Prostate gland (tissue), 2 donors: ENCODE measurements at regions not wholly inside any gene's neighbourhood (a gene's known extent, or its start where the extent isn't known, plus 50 kb on each side); places are given as distances from the start of the nearest gene placed in this dataset.

ENCODE experiments used
- DNase-seq: peaks from one replicate; pipeline ENCODE4 v3.0.0-alpha.2; 2019; ENCODE audit warnings: low spot score
- H3K27ac ChIP-seq, 2 donors: fragments of 200-600 bp; sonication (generic); 2 replicates each; pipeline ENCODE4 v1.5.1; 2017 to 2019
- H3K27me3 ChIP-seq: fragments of 200-600 bp; sonication (generic); replicated peaks from 2 replicates; pipeline ENCODE4 v1.5.1; 2019; ENCODE audit not compliant: insufficient read depth
- H3K36me3 ChIP-seq, 2 donors: fragments of 200-600 bp; sonication (generic); 1 replicate in 1 of 2; 2 replicates in 1 of 2; pipeline versions ENCODE4 v1.5.1 to v1.8.1; 2017 to 2019
- H3K4me1 ChIP-seq: fragments of 200-600 bp; sonication (generic); replicated peaks from 2 replicates; pipeline ENCODE4 v1.5.1; 2019
- H3K4me3 ChIP-seq, 2 donors: fragments of 200-600 bp; sonication (generic); 2 replicates each; pipeline ENCODE4 v1.5.1; 2017 to 2019
- H3K9me3 ChIP-seq: fragments of 200-600 bp; sonication (generic); 2 replicates; pipeline ENCODE4 v1.5.1; 2017
- POLR2A ChIP-seq: fragments of 450-650 bp; IDR thresholded peaks from one replicate; pipeline ENCODE4 v1.6.1; 2016; ENCODE audit warnings: antibody characterized with exemption, mild to moderate bottlenecking
- POLR2AphosphoS5 ChIP-seq: sonication (generic); formaldehyde crosslinking; IDR thresholded peaks from one replicate; pipeline ENCODE4 v1.6.1; 2017; ENCODE audit warnings: antibody characterized with exemption
- WGBS: methylation state at CpG from one replicate; pipeline ENCODE4 v1.1.5; 2018; 5-methylcytosine and 5-hydroxymethylcytosine counted together
- intact Hi-C: fragments of 100-400 bp; cut with DNase I; formaldehyde crosslinking; loops from one replicate; pipeline ENCODE4 v1.14.2; 2022
- TF ChIP-seq, protein P1 (sequence below), 4 experiments: fragments of 200-600 bp in 2 of 4; fragments of 450-650 bp in 2 of 4; sonication (generic) in 2 of 4; IDR thresholded peaks; 1 replicate in 3 of 4; 2 replicates in 1 of 4; pipeline ENCODE4 v1.5.1; 2016 to 2019; ENCODE audit warnings: antibody characterized with exemption in 4 of 4, mild to moderate bottlenecking in 2 of 4, moderate library complexity in 2 of 4

DNA sequence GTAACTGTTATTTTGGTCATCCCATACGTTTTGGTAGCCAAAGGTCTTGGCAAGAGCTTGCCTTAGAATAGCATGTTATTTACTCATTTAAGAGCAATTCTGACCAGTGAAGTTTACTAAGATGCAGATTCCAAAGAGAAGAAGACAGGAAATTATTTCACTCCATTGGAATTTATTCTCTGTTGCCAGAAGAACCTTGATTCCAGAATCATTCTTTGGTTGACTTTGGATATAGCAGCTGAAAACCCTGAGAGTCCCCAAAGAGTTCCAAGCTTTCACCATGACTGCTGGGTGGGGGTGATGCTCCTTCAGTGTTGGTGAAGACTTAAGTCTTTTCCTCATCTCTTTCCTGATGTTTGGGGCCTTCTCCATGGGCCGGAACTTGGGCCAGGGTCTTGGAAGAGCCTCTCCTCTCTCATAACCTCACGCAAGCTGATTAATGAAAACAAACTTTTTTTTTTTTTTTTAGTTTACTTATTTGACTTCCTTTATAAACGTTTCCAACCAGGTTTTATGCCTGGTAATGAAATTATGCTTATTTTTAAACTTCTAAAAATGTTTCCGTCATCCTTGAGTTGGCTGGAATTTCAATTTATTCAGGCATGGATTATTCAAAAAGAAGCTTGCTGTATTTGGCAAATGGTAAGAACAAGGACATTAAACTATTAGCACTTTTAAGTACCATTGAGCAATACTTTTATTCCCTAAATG is 192.0 kb downstream of the MTX2 start:
- no peak overlapping the region for H3K4me3 ChIP-seq
- no peak for DNase-seq
- peaks cover 2% of the 10 kb centered on the region for H3K27me3 ChIP-seq
- no peaks in the 10 kb centered on the region for H3K4me1 ChIP-seq
- 66% methylated on average over 5 of the region's 5 CpGs for WGBS
- TF ChIP-seq, protein P1, sequence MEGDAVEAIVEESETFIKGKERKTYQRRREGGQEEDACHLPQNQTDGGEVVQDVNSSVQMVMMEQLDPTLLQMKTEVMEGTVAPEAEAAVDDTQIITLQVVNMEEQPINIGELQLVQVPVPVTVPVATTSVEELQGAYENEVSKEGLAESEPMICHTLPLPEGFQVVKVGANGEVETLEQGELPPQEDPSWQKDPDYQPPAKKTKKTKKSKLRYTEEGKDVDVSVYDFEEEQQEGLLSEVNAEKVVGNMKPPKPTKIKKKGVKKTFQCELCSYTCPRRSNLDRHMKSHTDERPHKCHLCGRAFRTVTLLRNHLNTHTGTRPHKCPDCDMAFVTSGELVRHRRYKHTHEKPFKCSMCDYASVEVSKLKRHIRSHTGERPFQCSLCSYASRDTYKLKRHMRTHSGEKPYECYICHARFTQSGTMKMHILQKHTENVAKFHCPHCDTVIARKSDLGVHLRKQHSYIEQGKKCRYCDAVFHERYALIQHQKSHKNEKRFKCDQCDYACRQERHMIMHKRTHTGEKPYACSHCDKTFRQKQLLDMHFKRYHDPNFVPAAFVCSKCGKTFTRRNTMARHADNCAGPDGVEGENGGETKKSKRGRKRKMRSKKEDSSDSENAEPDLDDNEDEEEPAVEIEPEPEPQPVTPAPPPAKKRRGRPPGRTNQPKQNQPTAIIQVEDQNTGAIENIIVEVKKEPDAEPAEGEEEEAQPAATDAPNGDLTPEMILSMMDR (IDR thresholded peaks at IDR 0.05) = no peak
- no peak for TF ChIP-seq POLR2AphosphoS5
- no peak for TF ChIP-seq POLR2A
- H3K36me3 ChIP-seq = no peaks in the 10 kb centered on the region
- no peak overlapping the region for H3K27ac ChIP-seq
- intact Hi-C loops = no loop called here
- no peaks in the 10 kb centered on the region for H3K9me3 ChIP-seq

DNA sequence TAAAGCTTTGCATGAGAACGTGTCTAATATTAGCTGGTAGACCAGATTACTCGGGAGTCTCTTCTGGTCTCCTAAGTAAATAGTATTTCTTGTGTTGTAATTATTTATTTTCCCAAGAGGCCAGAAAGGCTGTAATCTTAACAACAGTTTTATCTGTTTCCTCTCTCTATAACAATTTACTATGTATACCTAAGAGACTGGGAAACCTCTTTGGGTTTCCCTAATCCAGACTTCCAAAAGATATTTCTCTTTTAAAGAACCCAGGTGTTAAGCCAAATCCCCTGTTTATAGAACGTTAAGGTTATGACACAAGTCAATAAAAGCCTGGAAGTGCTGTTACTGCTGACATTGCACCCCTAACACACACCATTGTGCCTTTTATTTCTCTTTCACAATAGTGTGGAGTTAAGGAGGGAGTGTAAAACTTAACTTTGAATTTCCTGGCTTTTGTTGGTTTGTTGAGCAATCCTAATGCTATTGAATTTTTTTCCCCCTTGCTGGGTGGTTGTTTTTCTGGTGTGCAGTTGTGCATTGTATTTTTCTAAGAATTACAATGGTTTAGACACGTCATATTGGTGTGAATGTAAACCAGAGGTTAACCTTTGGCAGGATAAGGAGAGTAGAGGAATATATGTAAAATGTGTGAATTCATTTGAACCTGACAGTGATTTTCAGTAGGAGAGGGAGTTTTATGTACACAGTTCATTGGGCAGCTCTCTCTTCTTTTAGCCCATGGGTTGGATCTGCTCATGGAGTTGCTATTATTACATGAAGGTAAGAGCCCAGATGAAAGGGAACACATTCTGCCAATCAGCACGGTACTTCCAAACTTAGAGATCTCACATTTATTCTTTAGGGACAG is 192.8 kb downstream of the MTX2 start:
- no peak overlapping the region for H3K4me3 ChIP-seq
- peaks cover 2% of the 10 kb centered on the region for H3K27me3 ChIP-seq
- H3K4me1 ChIP-seq = no peaks in the 10 kb centered on the region
- no peak for TF ChIP-seq POLR2A
- TF ChIP-seq POLR2AphosphoS5 = no peak
- TF ChIP-seq, protein P1 (IDR thresholded peaks at IDR 0.05) = no peak
- H3K36me3 ChIP-seq = no peaks in the 10 kb centered on the region
- DNase-seq = no peak
- no peaks in the 10 kb centered on the region for H3K9me3 ChIP-seq
- H3K27ac ChIP-seq = no peak overlapping the region
- WGBS = 35% methylated on average over 5 of the region's 5 CpGs
- intact Hi-C loops = no loop called here

DNA sequence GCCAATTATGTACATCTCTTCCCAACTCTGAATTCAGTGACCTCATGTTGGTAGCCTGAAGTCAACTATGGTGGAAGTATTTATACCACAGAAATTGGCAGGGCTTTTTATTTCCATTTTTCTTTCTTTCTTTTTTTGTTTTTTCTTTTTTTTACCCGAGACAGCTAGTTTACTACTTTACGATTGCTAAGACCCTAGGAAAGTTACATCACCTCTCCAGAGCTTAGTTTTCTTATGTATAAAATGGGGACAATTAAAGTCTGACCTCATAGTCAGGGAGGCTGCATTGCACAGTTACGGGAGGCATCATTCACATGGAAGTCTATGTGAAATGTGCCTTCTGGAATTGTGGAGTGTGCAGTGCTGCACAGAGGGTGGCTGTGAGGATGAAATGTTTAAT is 194.3 kb downstream of the MTX2 start:
- WGBS = 84% methylated on average over 3 of the region's 3 CpGs
- H3K27ac ChIP-seq = no peak overlapping the region
- TF ChIP-seq POLR2AphosphoS5 (no peak), POLR2A (no peak)
- TF ChIP-seq, protein P1 (IDR thresholded peaks at IDR 0.05) = no peak

DNA sequence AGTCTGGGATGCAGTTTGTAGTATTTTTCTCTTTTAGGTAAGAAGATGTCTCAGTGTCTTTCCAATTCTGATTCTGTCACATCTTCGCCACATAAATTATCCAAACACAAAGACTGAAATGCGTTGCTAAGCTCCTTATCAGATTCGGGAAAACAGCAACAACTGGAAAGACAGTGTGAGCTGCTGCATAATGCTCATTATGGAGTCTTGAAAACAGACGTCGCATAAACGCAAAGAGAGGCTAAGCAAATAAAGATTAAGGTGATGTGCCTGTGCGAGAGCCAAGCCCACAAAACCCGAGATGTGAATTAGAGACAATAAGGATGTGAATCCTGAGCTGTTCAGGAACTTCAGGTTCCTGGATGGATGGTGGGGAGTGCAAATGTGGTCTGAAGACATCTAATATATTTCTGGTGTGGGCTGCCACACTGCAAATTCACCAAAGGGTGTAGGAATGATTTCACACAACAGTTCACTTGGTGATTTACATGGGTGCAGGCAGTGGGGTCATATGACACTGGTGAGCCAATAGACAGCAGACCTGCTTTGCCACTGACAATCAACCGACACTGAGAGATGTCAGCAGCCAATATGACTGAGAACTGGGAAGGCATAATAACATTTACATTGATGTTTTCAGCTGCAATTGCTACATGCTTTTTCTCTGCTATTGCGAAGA is 195.8 kb downstream of the MTX2 start:
- H3K9me3 ChIP-seq = no peaks in the 10 kb centered on the region
- H3K36me3 ChIP-seq = no peaks in the 10 kb centered on the region
- peaks cover 2% of the 10 kb centered on the region for H3K27me3 ChIP-seq
- no peak for DNase-seq
- WGBS = 35% methylated on average over 10 of the region's 10 CpGs
- no peak overlapping the region for H3K27ac ChIP-seq
- H3K4me1 ChIP-seq = no peaks in the 10 kb centered on the region
- no peak overlapping the region for H3K4me3 ChIP-seq
- TF ChIP-seq POLR2A (no peak), POLR2AphosphoS5 (no peak)
- TF ChIP-seq, protein P1 (IDR thresholded peaks at IDR 0.05) = no peak
- intact Hi-C loops = no loop called here

More for the DNA sequence above, 194.3 kb downstream of the MTX2 start:
- peaks cover 2% of the 10 kb centered on the region for H3K27me3 ChIP-seq
- DNase-seq = no peak
- intact Hi-C loops = no loop called here
- no peak overlapping the region for H3K4me3 ChIP-seq
- H3K9me3 ChIP-seq = no peaks in the 10 kb centered on the region
- H3K36me3 ChIP-seq = no peaks in the 10 kb centered on the region
- no peaks in the 10 kb centered on the region for H3K4me1 ChIP-seq
